ENCODE measurements at regions not wholly inside any gene's neighbourhood (a gene's known extent, or its start where the extent isn't known, plus 50 kb on each side); places are given as distances from the start of the nearest gene placed in this dataset.

GRCh38 chr10:131747251-131747650 lies 153.6 kb upstream of the PPP2R2D start:
- no peak overlapping the region for H3K4me3 Mint-ChIP-seq
- DNase-seq (no peak), ATAC-seq (no peak)
- H3K4me1 Mint-ChIP-seq (ENCODE audit: low read depth), result peaks cover 2% of the 10 kb centered on the region
- no peaks in the 10 kb centered on the region for H3K36me3 Mint-ChIP-seq (ENCODE audit: low read depth)
- no peak for TF ChIP-seq CTCF (IDR thresholded peaks at IDR 0.05)
- H3K27me3 Mint-ChIP-seq, result peaks cover 19% of the 10 kb centered on the region
- ChIA-PET POLR2A (no interaction called here), CTCF (no interaction called here)
- H3K27ac Mint-ChIP-seq, result no peak overlapping the region
- no peaks in the 10 kb centered on the region for H3K9me3 Mint-ChIP-seq
- intact Hi-C loops (cut with micrococcal nuclease), result no loop called here

- peaks cover 2% of the 10 kb centered on the region for H3K4me1 Mint-ChIP-seq (ENCODE audit: low read depth)
- no peaks in the 10 kb centered on the region for H3K36me3 Mint-ChIP-seq (ENCODE audit: low read depth)
- DNase-seq, result no peak
- intact Hi-C loops (cut with micrococcal nuclease), result no loop called here
- ChIA-PET CTCF (no interaction called here), POLR2A (no interaction called here)
- ATAC-seq, result no peak
- H3K4me3 Mint-ChIP-seq, result no peak overlapping the region
- peaks cover 20% of the 10 kb centered on the region for H3K27me3 Mint-ChIP-seq
- TF ChIP-seq CTCF (IDR thresholded peaks at IDR 0.05), result no peak
- H3K9me3 Mint-ChIP-seq, result no peaks in the 10 kb centered on the region
- H3K27ac Mint-ChIP-seq, result no peak overlapping the region
These were observed 153.0 kb upstream of the PPP2R2D start for GRCh38 chr10:131747791-131748190.

- intact Hi-C loops (cut with micrococcal nuclease), result no loop called here
- Mint-ChIP-seq H3K27ac (no peak overlapping the region), H3K9me3 (no peaks in the 10 kb centered on the region), H3K36me3 (ENCODE audit: low read depth) (no peaks in the 10 kb centered on the region), H3K4me3 (no peak overlapping the region), H3K4me1 (ENCODE audit: low read depth) (peaks cover 2% of the 10 kb centered on the region), H3K27me3 (peaks cover 20% of the 10 kb centered on the region)
- ATAC-seq (no peak), DNase-seq (no peak)
- TF ChIP-seq CTCF (IDR thresholded peaks at IDR 0.05), result no peak
- CTCF ChIA-PET, result no interaction called here
- POLR2A ChIA-PET, result no interaction called here
These were observed 152.6 kb upstream of the PPP2R2D start for GRCh38 chr10:131748191-131748590.

GRCh38 chr10:131748831-131749766 lies 151.7 kb upstream of the PPP2R2D start:
- H3K9me3 Mint-ChIP-seq, result no peaks in the 10 kb centered on the region
- intact Hi-C loops (cut with micrococcal nuclease), result no loop called here
- no peaks in the 10 kb centered on the region for H3K36me3 Mint-ChIP-seq (ENCODE audit: low read depth)
- H3K27me3 Mint-ChIP-seq, result peaks cover 16% of the 10 kb centered on the region
- H3K4me1 Mint-ChIP-seq (ENCODE audit: low read depth), result no peaks in the 10 kb centered on the region
- no peak overlapping the region for H3K4me3 Mint-ChIP-seq
- ChIA-PET CTCF (no interaction called here), POLR2A (no interaction called here)
- DNase-seq (no peak), ATAC-seq (no peak)
- H3K27ac Mint-ChIP-seq, result no peak overlapping the region
- TF ChIP-seq CTCF (IDR thresholded peaks at IDR 0.05), result no peak

- Mint-ChIP-seq H3K9me3 (no peaks in the 10 kb centered on the region), H3K27ac (no peak overlapping the region), H3K36me3 (ENCODE audit: low read depth) (no peaks in the 10 kb centered on the region), H3K4me3 (no peak overlapping the region), H3K4me1 (ENCODE audit: low read depth) (no peaks in the 10 kb centered on the region), H3K27me3 (peaks cover 11% of the 10 kb centered on the region)
- no peak for TF ChIP-seq CTCF (IDR thresholded peaks at IDR 0.05)
- DNase-seq (no peak), ATAC-seq (no peak)
- intact Hi-C loops (cut with micrococcal nuclease), result no loop called here
- CTCF ChIA-PET, result no interaction called here
- POLR2A ChIA-PET, result no interaction called here
These were observed 151.1 kb upstream of the PPP2R2D start for GRCh38 chr10:131749767-131750142.
